CD1c-positive myeloid dendritic cell (primary cell): ENCODE measurements at regions not wholly inside any gene's neighbourhood (a gene's known extent, or its start where the extent isn't known, plus 50 kb on each side); places are given as distances from the start of the nearest gene placed in this dataset.
"Not testable (repeated sequence)": the region's sequence is repeated elsewhere in the genome, so short reads cannot be mapped to it uniquely, and the experiment has no call there.

Experiments
- DNase-seq: peaks from one replicate; pipeline ENCODE4 v3.0.0-alpha.2; 2016; ENCODE audit errors: extremely low spot score

- not testable (repeated sequence) for DNase-seq
Observed at GRCh38 chr4:8976466-8977128, 105.0 kb upstream of the HMX1 start.

- DNase-seq, result not testable (repeated sequence)
Observed at GRCh38 chr4:8972635-8973034, 101.0 kb upstream of the HMX1 start.

- not testable (repeated sequence) for DNase-seq
Observed at GRCh38 chr4:8965896-8966295, 94.3 kb upstream of the HMX1 start.

GRCh38 chr4:8964201-8964788 lies 92.7 kb upstream of the HMX1 start:
- not testable (repeated sequence) for DNase-seq

- not testable (repeated sequence) for DNase-seq
Observed at GRCh38 chr4:8963533-8963932, 91.9 kb upstream of the HMX1 start.

GRCh38 chr4:8961343-8961742 lies 89.7 kb upstream of the HMX1 start:
- peak; percentile 11 for DNase-seq

- not testable (repeated sequence) for DNase-seq
Observed at GRCh38 chr4:8959471-8959870, 87.8 kb upstream of the HMX1 start.

GRCh38 chr4:8954001-8954400 lies 82.4 kb upstream of the HMX1 start:
- not testable (repeated sequence) for DNase-seq

GRCh38 chr4:8952791-8953190 lies 81.2 kb upstream of the HMX1 start:
- DNase-seq, result not testable (repeated sequence)

GRCh38 chr4:8952109-8952508 lies 80.5 kb upstream of the HMX1 start:
- DNase-seq, result not testable (repeated sequence)

GRCh38 chr4:8945506-8945905 lies 73.9 kb upstream of the HMX1 start:
- not testable (repeated sequence) for DNase-seq

GRCh38 chr4:8943367-8943766 lies 71.7 kb upstream of the HMX1 start:
- DNase-seq, result not testable (repeated sequence)

- not testable (repeated sequence) for DNase-seq
Observed at GRCh38 chr4:8942088-8942487, 70.4 kb upstream of the HMX1 start.

GRCh38 chr4:8941492-8941805 lies 69.8 kb upstream of the HMX1 start:
- not testable (repeated sequence) for DNase-seq

- no peak for DNase-seq
Observed at GRCh38 chr4:8940792-8941491, 69.3 kb upstream of the HMX1 start.

GRCh38 chr4:8939840-8940742 lies 68.5 kb upstream of the HMX1 start:
- DNase-seq, result no peak

GRCh38 chr4:8939160-8939839 lies 67.7 kb upstream of the HMX1 start:
- no peak for DNase-seq

- no peak for DNase-seq
Observed at GRCh38 chr4:8938623-8939022, 67.0 kb upstream of the HMX1 start.

- no peak for DNase-seq
Observed at GRCh38 chr4:8938137-8938536, 66.5 kb upstream of the HMX1 start.

GRCh38 chr4:8932884-8933283 lies 61.2 kb upstream of the HMX1 start:
- DNase-seq, result no peak

GRCh38 chr4:8928074-8928473 lies 56.4 kb upstream of the HMX1 start:
- DNase-seq, result no peak

GRCh38 chr4:8922481-8922880 lies 50.8 kb upstream of the HMX1 start:
- DNase-seq, result no peak
